ENCODE measurements at regions not wholly inside any gene's neighbourhood (a gene's known extent, or its start where the extent isn't known, plus 50 kb on each side); places are given as distances from the start of the nearest gene placed in this dataset.
"Not testable (repeated sequence)": the region's sequence is repeated elsewhere in the genome, so short reads cannot be mapped to it uniquely, and the experiment has no call there.

DNA sequence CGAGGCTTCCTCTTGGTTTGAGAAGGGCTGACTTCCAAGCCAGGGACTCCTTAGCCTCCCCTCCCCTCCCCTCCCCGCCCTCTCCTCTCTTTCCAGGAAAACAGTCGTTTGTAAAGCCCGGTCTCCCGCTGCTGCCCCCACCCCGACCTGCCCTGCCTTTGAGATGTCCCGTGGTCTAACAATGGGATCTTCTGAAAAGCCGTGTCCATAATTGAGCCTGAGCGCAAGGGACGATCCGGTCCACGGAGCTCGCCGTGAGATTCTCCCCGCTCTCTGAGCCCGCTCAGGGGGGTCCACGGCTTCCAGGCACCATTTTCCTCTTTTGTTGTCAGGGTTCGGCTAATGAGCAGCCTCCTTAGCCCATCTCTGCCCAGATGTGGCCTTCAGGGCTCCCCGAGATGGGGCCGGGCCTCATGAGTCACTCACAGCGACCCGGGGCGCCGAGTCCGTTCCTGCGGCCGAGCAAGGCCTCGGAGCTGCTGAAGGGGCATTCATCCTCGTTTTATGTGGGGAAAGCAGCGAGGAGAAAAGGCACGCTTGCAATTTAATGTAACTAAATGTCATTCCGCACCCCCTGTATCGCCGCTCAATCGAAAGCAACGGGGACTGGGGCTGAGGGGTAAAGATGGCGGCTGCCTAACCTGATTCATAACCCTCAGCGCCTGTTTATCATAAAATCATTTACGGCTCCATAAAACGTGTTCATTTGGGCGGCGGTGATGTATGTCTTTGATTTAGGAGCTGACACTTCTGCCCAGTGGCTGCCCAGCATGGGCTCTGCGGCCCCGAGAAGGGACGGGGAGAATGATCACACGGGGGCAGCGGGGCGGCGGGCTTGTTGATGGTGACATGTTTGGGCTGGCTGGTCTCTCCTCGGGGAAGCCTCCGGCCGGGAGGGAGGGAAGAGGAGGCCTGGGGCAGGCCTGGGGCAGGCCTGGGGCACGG lies 232.6 kb upstream of the C1orf174 start:
- intact Hi-C loops (cut with DNase I) = no loop called here
- WGBS = 84% methylated on average over 46 of the region's 53 CpGs
- H3K27me3 ChIP-seq = peaks cover 0 to 59% (median 0%) of the 10 kb centered on the region in 4 donors
- no peak overlapping the region for H3K27ac ChIP-seq (replicated peaks in 1 of 4)
- DNase-seq (ENCODE audit: extremely low spot score) = no peak
- H3K9me3 ChIP-seq = no peaks in the 10 kb centered on the region
- H3K4me3 ChIP-seq = no peak overlapping the region
- no peaks in the 10 kb centered on the region for H3K36me3 ChIP-seq
- TF ChIP-seq EP300 (IDR thresholded peaks at IDR 0.05) = no peak
- TF ChIP-seq, protein P1, sequence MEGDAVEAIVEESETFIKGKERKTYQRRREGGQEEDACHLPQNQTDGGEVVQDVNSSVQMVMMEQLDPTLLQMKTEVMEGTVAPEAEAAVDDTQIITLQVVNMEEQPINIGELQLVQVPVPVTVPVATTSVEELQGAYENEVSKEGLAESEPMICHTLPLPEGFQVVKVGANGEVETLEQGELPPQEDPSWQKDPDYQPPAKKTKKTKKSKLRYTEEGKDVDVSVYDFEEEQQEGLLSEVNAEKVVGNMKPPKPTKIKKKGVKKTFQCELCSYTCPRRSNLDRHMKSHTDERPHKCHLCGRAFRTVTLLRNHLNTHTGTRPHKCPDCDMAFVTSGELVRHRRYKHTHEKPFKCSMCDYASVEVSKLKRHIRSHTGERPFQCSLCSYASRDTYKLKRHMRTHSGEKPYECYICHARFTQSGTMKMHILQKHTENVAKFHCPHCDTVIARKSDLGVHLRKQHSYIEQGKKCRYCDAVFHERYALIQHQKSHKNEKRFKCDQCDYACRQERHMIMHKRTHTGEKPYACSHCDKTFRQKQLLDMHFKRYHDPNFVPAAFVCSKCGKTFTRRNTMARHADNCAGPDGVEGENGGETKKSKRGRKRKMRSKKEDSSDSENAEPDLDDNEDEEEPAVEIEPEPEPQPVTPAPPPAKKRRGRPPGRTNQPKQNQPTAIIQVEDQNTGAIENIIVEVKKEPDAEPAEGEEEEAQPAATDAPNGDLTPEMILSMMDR (IDR thresholded peaks at IDR 0.05) = no peak
- TF ChIP-seq POLR2AphosphoS5 (IDR thresholded peaks at IDR 0.05) = no peak
- TF ChIP-seq POLR2A (IDR thresholded peaks at IDR 0.05; ENCODE audit: low read depth) = no peak
- no peaks in the 10 kb centered on the region for H3K4me1 ChIP-seq

DNA sequence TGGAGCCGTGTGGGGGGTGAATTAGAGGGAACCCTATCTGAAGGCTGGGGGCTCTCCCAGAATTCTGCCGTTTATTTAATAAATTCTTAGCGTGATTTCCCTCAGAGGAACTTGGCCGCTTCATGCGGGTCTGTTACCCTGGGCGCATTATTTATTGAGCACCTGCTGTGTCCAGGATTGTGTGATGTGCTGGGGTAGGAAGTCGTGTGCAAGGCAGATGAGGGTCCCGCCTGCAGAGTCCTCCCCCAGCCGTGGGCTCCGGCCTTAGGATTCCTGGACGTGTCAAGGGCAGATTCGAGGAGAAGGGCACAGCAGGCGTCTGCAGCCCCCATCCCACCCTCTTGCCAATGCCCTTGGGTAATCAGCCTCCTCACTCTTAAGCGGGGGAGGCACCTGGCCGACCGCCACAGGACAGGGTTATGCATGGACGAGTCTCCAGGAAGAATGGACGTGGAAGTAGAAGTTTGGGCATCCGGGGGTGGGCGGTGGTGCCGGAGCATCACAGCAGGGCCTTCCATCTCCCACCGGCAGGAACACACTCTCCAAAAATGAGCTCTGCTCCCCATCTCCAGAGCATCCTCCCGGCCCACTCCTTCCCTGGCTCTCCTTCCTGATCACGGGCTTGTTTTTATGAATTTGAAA lies 233.3 kb upstream of the C1orf174 start:
- no peak overlapping the region for H3K27ac ChIP-seq (replicated peaks in 1 of 4)
- no peaks in the 10 kb centered on the region for H3K9me3 ChIP-seq
- H3K36me3 ChIP-seq = no peaks in the 10 kb centered on the region
- TF ChIP-seq, protein P1 (IDR thresholded peaks at IDR 0.05) = no peak
- no peak for TF ChIP-seq EP300 (IDR thresholded peaks at IDR 0.05)
- no peak for TF ChIP-seq POLR2A (IDR thresholded peaks at IDR 0.05; ENCODE audit: low read depth)
- TF ChIP-seq POLR2AphosphoS5 (IDR thresholded peaks at IDR 0.05) = no peak
- intact Hi-C loops (cut with DNase I) = no loop called here
- H3K4me3 ChIP-seq = no peak overlapping the region
- no peak for DNase-seq (ENCODE audit: extremely low spot score)
- H3K4me1 ChIP-seq = no peaks in the 10 kb centered on the region
- WGBS = 73% methylated on average over 20 of the region's 24 CpGs
- peaks cover 0 to 60% (median 0%) of the 10 kb centered on the region in 4 donors for H3K27me3 ChIP-seq

DNA sequence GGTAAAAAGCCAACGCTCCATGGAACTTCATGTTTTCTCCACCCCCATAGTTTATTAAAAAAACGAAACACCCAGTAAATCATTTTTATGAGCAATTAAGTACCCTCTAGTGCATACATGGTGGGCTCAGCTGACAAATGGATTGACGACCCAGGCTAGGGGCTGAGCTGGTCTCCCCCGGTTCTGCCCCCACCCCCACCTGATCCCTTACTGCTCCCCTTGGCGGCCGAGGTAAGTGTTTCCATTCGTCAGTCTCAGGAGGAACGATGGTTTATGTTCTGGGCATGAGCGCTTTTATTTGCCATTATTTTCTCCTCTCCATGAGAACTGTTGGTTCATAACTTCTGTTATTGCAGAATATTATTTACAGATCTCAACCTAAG lies 233.9 kb upstream of the C1orf174 start:
- H3K27ac ChIP-seq (replicated peaks in 1 of 4) = no peak overlapping the region
- peaks cover 0 to 61% (median 1%) of the 10 kb centered on the region in 4 donors for H3K27me3 ChIP-seq
- H3K4me3 ChIP-seq = no peak overlapping the region
- no peak for DNase-seq (ENCODE audit: extremely low spot score)
- no peaks in the 10 kb centered on the region for H3K36me3 ChIP-seq
- intact Hi-C loops (cut with DNase I) = no loop called here
- H3K9me3 ChIP-seq = no peaks in the 10 kb centered on the region
- TF ChIP-seq EP300 (IDR thresholded peaks at IDR 0.05) (no peak), POLR2AphosphoS5 (IDR thresholded peaks at IDR 0.05) (no peak), POLR2A (IDR thresholded peaks at IDR 0.05; ENCODE audit: low read depth) (no peak)
- TF ChIP-seq, protein P1 (IDR thresholded peaks at IDR 0.05) = no peak
- H3K4me1 ChIP-seq = no peaks in the 10 kb centered on the region
- 43% methylated on average over 9 of the region's 9 CpGs for WGBS

GRCh38 chr1:4135853-4136252 lies 235.8 kb upstream of the C1orf174 start:
- DNase-seq (ENCODE audit: extremely low spot score); intact Hi-C loops (cut with DNase I): not testable (repeated sequence)
- peaks cover 0 to 68% (median 3%) of the 10 kb centered on the region in 4 donors for H3K27me3 ChIP-seq

DNA sequence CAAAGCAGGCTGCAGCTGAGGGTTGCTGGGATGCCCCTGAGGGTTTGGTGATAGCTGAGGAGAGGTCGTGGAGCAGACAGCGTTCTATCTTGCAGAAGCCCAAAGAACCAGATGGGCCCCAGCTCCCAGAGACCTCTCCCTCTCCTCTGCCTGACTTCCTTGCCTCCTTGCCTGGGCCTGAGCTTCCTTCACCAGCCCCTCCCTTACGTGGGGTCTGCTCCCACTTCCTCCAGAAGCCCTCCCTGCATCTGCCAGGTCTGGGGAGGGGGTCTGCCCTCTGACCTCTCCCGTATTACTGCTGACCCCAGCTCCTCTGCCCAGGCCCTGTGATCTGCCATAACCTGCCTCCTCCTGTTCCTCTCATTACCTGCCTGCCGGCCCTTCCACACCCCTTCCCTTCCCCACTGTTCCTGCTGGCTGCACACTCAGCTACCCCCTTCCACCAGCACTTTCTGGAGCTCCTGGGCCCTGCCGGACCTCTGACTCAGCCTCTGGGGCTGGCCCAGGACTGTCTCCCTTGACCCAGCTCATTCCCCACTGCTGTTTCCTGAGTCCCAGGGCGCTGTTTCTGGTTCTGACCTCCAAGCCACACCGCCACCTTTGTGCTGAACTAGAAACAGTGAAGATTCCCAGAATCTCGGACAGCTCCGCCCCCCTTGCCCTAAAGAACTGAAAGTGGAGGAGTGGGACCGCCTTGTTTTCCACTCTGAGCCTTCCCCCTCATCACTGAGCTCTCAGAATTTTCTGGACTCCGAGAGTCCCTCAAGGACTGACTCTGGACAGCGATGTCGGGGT lies 237.7 kb upstream of the C1orf174 start:
- WGBS = 42% methylated on average over 14 of the region's 14 CpGs
- no peaks in the 10 kb centered on the region for H3K9me3 ChIP-seq
- intact Hi-C loops (cut with DNase I) = no loop called here
- H3K4me3 ChIP-seq = no peak overlapping the region
- no peaks in the 10 kb centered on the region for H3K36me3 ChIP-seq
- TF ChIP-seq POLR2A (IDR thresholded peaks at IDR 0.05; ENCODE audit: low read depth) (no peak), POLR2AphosphoS5 (IDR thresholded peaks at IDR 0.05) (no peak), EP300 (IDR thresholded peaks at IDR 0.05) (no peak)
- TF ChIP-seq, protein P1 (IDR thresholded peaks at IDR 0.05) = no peak
- H3K27ac ChIP-seq (replicated peaks in 1 of 4) = no peak overlapping the region
- H3K27me3 ChIP-seq = peaks cover 0 to 79% (median 3%) of the 10 kb centered on the region in 4 donors
- no peaks in the 10 kb centered on the region for H3K4me1 ChIP-seq
- no peak for DNase-seq (ENCODE audit: extremely low spot score)

More at GRCh38 chr1:4135853-4136252, 235.8 kb upstream of the C1orf174 start:
- H3K4me1 ChIP-seq; H3K27ac ChIP-seq (replicated peaks in 1 of 4); H3K9me3 ChIP-seq; H3K4me3 ChIP-seq; H3K36me3 ChIP-seq: not testable (repeated sequence)
